ENCODE measurements at regions not wholly inside any gene's neighbourhood (a gene's known extent, or its start where the extent isn't known, plus 50 kb on each side); places are given as distances from the start of the nearest gene placed in this dataset.

GRCh38 chr3:177565981-177566380 is 368.7 kb upstream of the TBL1XR1 start:
- no peaks in the 10 kb centered on the region for H3K27me3 Mint-ChIP-seq
- intact Hi-C loops (cut with DNase I, micrococcal nuclease): no loop called here
- H3K27ac Mint-ChIP-seq: no peak overlapping the region
- no peak for DNase-seq
- Histone ChIP-seq H3K4me3 (ENCODE audit: low read length) (no peak overlapping the region), H3K36me3 (ENCODE audit: insufficient read depth, low read length) (no peaks in the 10 kb centered on the region), H3K9me3 (ENCODE audit: control insufficient read depth in 1 of 2, insufficient read depth in 1 of 2, low read length in 2 of 2) (no peaks in the 10 kb centered on the region), H3K27me3 (ENCODE audit: control insufficient read depth in 1 of 2, insufficient read depth in 2 of 2, low read length in 2 of 2) (no peaks in the 10 kb centered on the region), H3K4me1 (ENCODE audit: insufficient read depth, low read length) (no peaks in the 10 kb centered on the region), H3K27ac (ENCODE audit: low read depth in 1 of 2, low read length in 2 of 2) (no peak overlapping the region)
- H3K9me3 Mint-ChIP-seq: no peaks in the 10 kb centered on the region
- CTCF ChIA-PET: no interaction called here
- no peaks in the 10 kb centered on the region for H3K36me3 Mint-ChIP-seq (ENCODE audit: low read depth)
- no peak overlapping the region for H3K4me3 Mint-ChIP-seq
- ATAC-seq (ENCODE audit: poor library complexity): no peak
- POLR2A ChIA-PET: no interaction called here
- TF ChIP-seq CTCF (IDR thresholded peaks at IDR 0.05): no peak
- no peaks in the 10 kb centered on the region for H3K4me1 Mint-ChIP-seq (ENCODE audit: low read depth)

- DNase-seq: no peak
- TF ChIP-seq CTCF (IDR thresholded peaks at IDR 0.05): no peak
- H3K9me3 ChIP-seq (ENCODE audit: control insufficient read depth in 1 of 2, insufficient read depth in 1 of 2, low read length in 2 of 2): no peaks in the 10 kb centered on the region
- no peaks in the 10 kb centered on the region for H3K4me1 ChIP-seq (ENCODE audit: insufficient read depth, low read length)
- H3K27ac ChIP-seq (ENCODE audit: low read depth in 1 of 2, low read length in 2 of 2): no peak overlapping the region
- Mint-ChIP-seq H3K27ac (no peak overlapping the region), H3K36me3 (ENCODE audit: low read depth) (no peaks in the 10 kb centered on the region), H3K4me3 (no peak overlapping the region), H3K27me3 (no peaks in the 10 kb centered on the region), H3K9me3 (no peaks in the 10 kb centered on the region), H3K4me1 (ENCODE audit: low read depth) (no peaks in the 10 kb centered on the region)
- H3K27me3 ChIP-seq (ENCODE audit: control insufficient read depth in 1 of 2, insufficient read depth in 2 of 2, low read length in 2 of 2): no peaks in the 10 kb centered on the region
- no peaks in the 10 kb centered on the region for H3K36me3 ChIP-seq (ENCODE audit: insufficient read depth, low read length)
- POLR2A ChIA-PET: no interaction called here
- intact Hi-C loops (cut with DNase I, micrococcal nuclease): no loop called here
- no peak for ATAC-seq (ENCODE audit: poor library complexity)
- H3K4me3 ChIP-seq (ENCODE audit: low read length): no peak overlapping the region
- CTCF ChIA-PET: no interaction called here
Measured at GRCh38 chr3:177567833-177568232, 370.6 kb upstream of the TBL1XR1 start.

- no peak for TF ChIP-seq CTCF (IDR thresholded peaks at IDR 0.05)
- Histone ChIP-seq H3K27ac (ENCODE audit: low read depth in 1 of 2, low read length in 2 of 2) (no peak overlapping the region), H3K9me3 (ENCODE audit: control insufficient read depth in 1 of 2, insufficient read depth in 1 of 2, low read length in 2 of 2) (no peaks in the 10 kb centered on the region), H3K36me3 (ENCODE audit: insufficient read depth, low read length) (no peaks in the 10 kb centered on the region), H3K27me3 (ENCODE audit: control insufficient read depth in 1 of 2, insufficient read depth in 2 of 2, low read length in 2 of 2) (no peaks in the 10 kb centered on the region), H3K4me3 (ENCODE audit: low read length) (no peak overlapping the region), H3K4me1 (ENCODE audit: insufficient read depth, low read length) (no peaks in the 10 kb centered on the region)
- H3K36me3 Mint-ChIP-seq (ENCODE audit: low read depth): no peaks in the 10 kb centered on the region
- POLR2A ChIA-PET: no interaction called here
- no peaks in the 10 kb centered on the region for H3K4me1 Mint-ChIP-seq (ENCODE audit: low read depth)
- no peak overlapping the region for H3K27ac Mint-ChIP-seq
- H3K9me3 Mint-ChIP-seq: no peaks in the 10 kb centered on the region
- CTCF ChIA-PET: no interaction called here
- H3K4me3 Mint-ChIP-seq: no peak overlapping the region
- H3K27me3 Mint-ChIP-seq: no peaks in the 10 kb centered on the region
- DNase-seq: no peak
- no peak for ATAC-seq (ENCODE audit: poor library complexity)
- intact Hi-C loops (cut with DNase I, micrococcal nuclease): no loop called here
Measured at GRCh38 chr3:177569193-177569592, 371.9 kb upstream of the TBL1XR1 start.
